GM23338 (cell line): ENCODE measurements at regions not wholly inside any gene's neighbourhood (a gene's known extent, or its start where the extent isn't known, plus 50 kb on each side); places are given as distances from the start of the nearest gene placed in this dataset.

Source experiments
- CREB1 ChIP-seq: fragments of 250-450 bp; sonication (Bioruptor Pico); IDR thresholded peaks from 2 replicates; pipeline ENCODE4 v1.5.0; 2020; ENCODE audit warnings: low read depth, mild to moderate bottlenecking, moderate library complexity
- CTCF ChIP-seq, 2 experiments: fragments of 200-600 bp in 1 of 2; sonication (generic) in 1 of 2; conservative IDR thresholded peaks; 2 replicates each; pipeline versions ENCODE4 v1.5.1 to v1.6.1; 2016 to 2017; ENCODE audit warnings: antibody characterized with exemption in 2 of 2, low read depth in 2 of 2, mild to moderate bottlenecking in 2 of 2, moderate library complexity in 1 of 2
- ETS1 ChIP-seq: IDR thresholded peaks from 2 replicates; pipeline ENCODE4 v1.6.1; 2016; ENCODE audit warnings: antibody characterized with exemption
- EZH2 ChIP-seq: fragments of 200-600 bp; sonication (generic); IDR thresholded peaks from one replicate; pipeline ENCODE4 v1.8.0; 2017; ENCODE audit warnings: antibody characterized with exemption, mild to moderate bottlenecking, low read depth; ENCODE audit not compliant: unreplicated experiment
- EZH2phosphoT487 ChIP-seq: fragments of 200-600 bp; sonication (generic); IDR thresholded peaks from one replicate; pipeline ENCODE4 v1.8.1; 2018; ENCODE audit warnings: antibody characterized with exemption; ENCODE audit not compliant: unreplicated experiment
- JUNB ChIP-seq: IDR thresholded peaks from one replicate; pipeline ENCODE4 v1.6.1; 2016; ENCODE audit warnings: antibody characterized with exemption; ENCODE audit not compliant: unreplicated experiment
- NANOG ChIP-seq: IDR thresholded peaks from 2 replicates; pipeline ENCODE4 v1.6.1; 2016; ENCODE audit warnings: antibody characterized with exemption, borderline replicate concordance
- POLR2AphosphoS5 ChIP-seq: IDR thresholded peaks from 2 replicates; pipeline ENCODE4 v1.6.1; 2016; ENCODE audit warnings: antibody characterized with exemption, low read depth
- REST ChIP-seq: IDR thresholded peaks from one replicate; pipeline ENCODE4 v1.6.1; 2018; ENCODE audit warnings: antibody characterized with exemption; ENCODE audit not compliant: unreplicated experiment
- STAT1 ChIP-seq: IDR thresholded peaks from one replicate; pipeline ENCODE4 v1.6.1; 2016; ENCODE audit warnings: antibody characterized with exemption; ENCODE audit not compliant: unreplicated experiment
- ZNF114 ChIP-seq: fragments of 250-450 bp; sonication (Bioruptor Pico); IDR thresholded peaks from 2 replicates; pipeline ENCODE4 v1.5.0; 2020; ENCODE audit warnings: mild to moderate bottlenecking, moderate library complexity

- TF ChIP-seq CTCF (conservative IDR thresholded peaks at IDR 0.05; ENCODE audit: low read depth in 2 of 2) = no peak
- no peak for TF ChIP-seq JUNB
- TF ChIP-seq CREB1 (CRISPR knock-in tag) = no peak
- TF ChIP-seq EZH2 = no peak
- TF ChIP-seq POLR2AphosphoS5 = no peak
- no peak for TF ChIP-seq REST
- no peak for TF ChIP-seq EZH2phosphoT487
- no peak for TF ChIP-seq STAT1
- no peak for TF ChIP-seq NANOG
- no peak for TF ChIP-seq ETS1
- no peak for TF ChIP-seq ZNF114 (CRISPR knock-in tag)
Measured at GRCh38 chr5:61657686-61658085, 325.6 kb downstream of the ZSWIM6 start.
